Body of pancreas (tissue), 4 donors: ENCODE measurements at regions not wholly inside any gene's neighbourhood (a gene's known extent, or its start where the extent isn't known, plus 50 kb on each side); places are given as distances from the start of the nearest gene placed in this dataset.
"Not testable (repeated sequence)": the region's sequence is repeated elsewhere in the genome, so short reads cannot be mapped to it uniquely, and the experiment has no call there.

Source experiments
- ATAC-seq: fragments of 150-250 bp; one replicate; pipeline ENCODE4 v1.9.1; 2016
- DNase-seq, 4 donors: peaks; one replicate each; pipeline ENCODE4 v3.0.0-alpha.2; 2019
- H3K27ac ChIP-seq, 4 donors: fragments of 200-600 bp; sonication (generic); 1 replicate in 3 of 4; 2 replicates in 1 of 4; pipeline versions ENCODE4 v1.5.1 to v1.6.1; 2016 to 2019; ENCODE audit warnings: mild to moderate bottlenecking in 1 of 4, mixed read lengths in 1 of 4, moderate library complexity in 1 of 4
- H3K27me3 ChIP-seq, 2 donors: fragments of 200-600 bp; sonication (generic); one replicate each; pipeline ENCODE4 v1.6.0; 2016; ENCODE audit warnings: mild to moderate bottlenecking in 1 of 2
- H3K36me3 ChIP-seq, 2 donors: fragments of 200-600 bp; sonication (generic); replicated peaks in 1 of 2; 2 replicates each; pipeline ENCODE4 v1.5.1; 2016; ENCODE audit warnings: low read depth in 2 of 2; ENCODE audit not compliant: insufficient read depth in 1 of 2
- H3K4me1 ChIP-seq: fragments of 200-600 bp; sonication (generic); one replicate; pipeline ENCODE4 v1.6.0; 2016
- H3K4me3 ChIP-seq, 2 donors: fragments of 200-600 bp; sonication (generic); 1 replicate in 1 of 2; 2 replicates in 1 of 2; pipeline ENCODE4 v1.5.1; 2016 to 2019
- H3K9me3 ChIP-seq, 3 donors: fragments of 200-600 bp; sonication (generic); 1 replicate in 2 of 3; 2 replicates in 1 of 3; pipeline ENCODE4 v1.5.1; 2016
- POLR2A ChIP-seq, 3 donors: fragments of 450-650 bp; IDR thresholded peaks; one replicate each; pipeline ENCODE4 v1.6.1; 2016; ENCODE audit warnings: antibody characterized with exemption in 3 of 3, mild to moderate bottlenecking in 2 of 3
- WGBS, 2 donors: methylation state at CpG; one replicate each; pipeline ENCODE4 v1.1.5; 2017; 5-methylcytosine and 5-hydroxymethylcytosine counted together
- intact Hi-C: fragments of 100-400 bp; cut with DNase I; formaldehyde crosslinking; loops from one replicate; pipeline ENCODE4 v1.15.1; 2023
- TF ChIP-seq, protein P1 (sequence below), 7 experiments: fragments of 450-650 bp in 4 of 7; fragments of 200-600 bp in 3 of 7; sonication (generic) in 3 of 7; IDR thresholded peaks; one replicate each; pipeline ENCODE4 v1.5.1; 2016 to 2019; ENCODE audit warnings: antibody characterized with exemption in 7 of 7

DNA sequence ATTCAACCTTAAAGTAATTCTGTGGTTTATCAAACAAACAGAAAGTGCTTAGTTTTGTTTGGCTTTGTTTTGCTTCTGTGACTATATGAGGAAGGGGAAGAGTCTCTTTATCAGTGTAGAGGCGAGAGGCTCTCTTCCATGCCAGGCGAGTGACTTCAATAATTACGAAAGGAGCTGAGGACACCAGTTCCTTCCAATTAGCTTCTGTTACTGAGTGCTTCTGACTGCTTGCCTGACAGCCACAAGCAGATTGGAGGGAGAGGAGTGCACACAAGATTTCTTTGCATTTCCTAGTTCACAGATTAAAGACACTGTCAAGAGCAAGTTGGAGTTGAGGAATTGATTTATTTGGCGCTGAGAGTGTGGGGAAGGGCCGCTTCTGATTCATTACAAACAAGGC is 1484.5 kb upstream of the TENM4 start:
- no peaks in the 10 kb centered on the region for H3K36me3 ChIP-seq
- intact Hi-C loops: no loop called here
- no peak for ATAC-seq
- H3K4me3 ChIP-seq: no peak overlapping the region
- H3K4me1 ChIP-seq: no peaks in the 10 kb centered on the region
- WGBS, 2 donors: 60 to 66% methylated on average over 5 of the region's 5 CpGs
- TF ChIP-seq, protein P1, sequence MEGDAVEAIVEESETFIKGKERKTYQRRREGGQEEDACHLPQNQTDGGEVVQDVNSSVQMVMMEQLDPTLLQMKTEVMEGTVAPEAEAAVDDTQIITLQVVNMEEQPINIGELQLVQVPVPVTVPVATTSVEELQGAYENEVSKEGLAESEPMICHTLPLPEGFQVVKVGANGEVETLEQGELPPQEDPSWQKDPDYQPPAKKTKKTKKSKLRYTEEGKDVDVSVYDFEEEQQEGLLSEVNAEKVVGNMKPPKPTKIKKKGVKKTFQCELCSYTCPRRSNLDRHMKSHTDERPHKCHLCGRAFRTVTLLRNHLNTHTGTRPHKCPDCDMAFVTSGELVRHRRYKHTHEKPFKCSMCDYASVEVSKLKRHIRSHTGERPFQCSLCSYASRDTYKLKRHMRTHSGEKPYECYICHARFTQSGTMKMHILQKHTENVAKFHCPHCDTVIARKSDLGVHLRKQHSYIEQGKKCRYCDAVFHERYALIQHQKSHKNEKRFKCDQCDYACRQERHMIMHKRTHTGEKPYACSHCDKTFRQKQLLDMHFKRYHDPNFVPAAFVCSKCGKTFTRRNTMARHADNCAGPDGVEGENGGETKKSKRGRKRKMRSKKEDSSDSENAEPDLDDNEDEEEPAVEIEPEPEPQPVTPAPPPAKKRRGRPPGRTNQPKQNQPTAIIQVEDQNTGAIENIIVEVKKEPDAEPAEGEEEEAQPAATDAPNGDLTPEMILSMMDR (IDR thresholded peaks at IDR 0.05): no peak
- TF ChIP-seq POLR2A (IDR thresholded peaks at IDR 0.05): no peak
- no peak overlapping the region for H3K27ac ChIP-seq
- no peaks in the 10 kb centered on the region for H3K9me3 ChIP-seq
- DNase-seq: no peak
- no peaks in the 10 kb centered on the region for H3K27me3 ChIP-seq

DNA sequence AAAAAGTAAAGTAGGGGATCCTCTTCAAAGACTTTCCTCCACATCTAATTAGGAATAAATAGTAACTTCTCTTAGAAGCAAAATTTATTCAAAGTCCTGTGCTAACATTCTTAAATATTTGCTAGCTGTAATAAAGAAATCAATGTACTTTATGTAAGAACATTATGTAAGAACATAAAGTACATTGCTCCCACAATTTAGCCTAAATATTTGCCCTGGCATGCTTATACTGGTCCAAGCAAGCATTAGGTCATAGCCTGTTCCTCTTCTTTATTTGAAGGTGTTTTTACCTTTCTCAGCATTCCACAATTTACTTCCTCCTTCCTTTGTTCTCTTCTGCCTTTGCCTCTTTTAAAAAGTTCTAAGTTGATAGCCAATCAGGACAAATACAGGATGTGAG is 1480.5 kb upstream of the TENM4 start:
- not testable (repeated sequence) for H3K27ac ChIP-seq, H3K4me3 ChIP-seq

DNA sequence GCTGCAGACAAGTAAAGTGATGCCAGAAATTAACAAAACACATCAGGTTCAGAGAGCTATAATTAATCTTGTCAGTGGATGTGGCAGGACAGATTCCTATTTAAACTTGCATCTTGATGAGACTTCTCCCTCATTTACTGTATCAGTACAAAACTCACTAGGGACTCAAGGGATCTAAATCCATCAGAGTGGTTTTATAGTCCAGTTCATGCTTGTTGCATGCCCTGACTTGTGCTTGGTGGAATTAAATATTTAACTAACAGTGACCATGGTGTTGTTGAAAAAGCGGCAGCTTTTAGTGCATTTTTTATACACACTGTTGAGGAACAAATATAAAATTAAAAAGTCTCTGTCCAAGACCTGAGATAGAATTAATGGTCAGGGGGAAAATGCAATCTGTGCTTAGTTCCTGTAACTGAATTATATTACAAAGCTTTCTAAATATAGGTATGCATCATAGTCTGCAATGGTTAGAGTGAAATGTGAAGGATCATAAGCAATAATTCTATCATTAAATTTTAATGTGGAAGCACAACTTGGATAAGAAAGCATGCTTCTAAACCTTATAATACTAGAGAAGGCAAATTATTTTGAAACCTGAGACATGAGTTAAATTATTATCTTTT is 1475.5 kb upstream of the TENM4 start:
- ATAC-seq (no peak), DNase-seq (no peak)
- Histone ChIP-seq H3K4me1 (no peaks in the 10 kb centered on the region), H3K27ac (no peak overlapping the region), H3K9me3 (no peaks in the 10 kb centered on the region), H3K27me3 (no peaks in the 10 kb centered on the region), H3K4me3 (no peak overlapping the region), H3K36me3 (no peaks in the 10 kb centered on the region)
- WGBS, 2 donors: 77 to 78% methylated on average over 1 of the region's 1 CpG
- no peak for TF ChIP-seq POLR2A (IDR thresholded peaks at IDR 0.05)
- TF ChIP-seq, protein P1 (IDR thresholded peaks at IDR 0.05): no peak
- intact Hi-C loops: no loop called here

More for the DNA sequence above, 1480.5 kb upstream of the TENM4 start:
- H3K9me3 ChIP-seq, H3K4me1 ChIP-seq, H3K36me3 ChIP-seq, ATAC-seq, intact Hi-C loops, H3K27me3 ChIP-seq, DNase-seq: not testable (repeated sequence)

DNA sequence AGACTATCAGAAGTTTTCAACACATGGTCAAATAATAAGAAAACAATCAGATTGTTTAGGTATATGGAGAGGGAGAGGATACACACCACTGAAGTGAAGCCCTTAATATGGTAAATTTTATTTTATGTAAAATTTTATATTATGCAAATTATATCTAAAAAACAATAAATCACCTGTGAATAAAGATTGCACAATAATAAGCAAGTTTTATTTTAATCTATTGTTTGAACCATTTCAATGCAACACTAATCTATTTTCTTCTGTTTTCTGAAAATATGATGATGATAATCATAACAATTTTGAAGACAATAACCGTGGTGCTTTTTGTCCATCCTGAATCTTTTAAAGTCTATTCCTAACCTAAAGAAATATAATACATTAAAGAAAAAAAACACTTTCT is 1473.5 kb upstream of the TENM4 start:
- intact Hi-C loops: no loop called here
- Histone ChIP-seq H3K27me3 (no peaks in the 10 kb centered on the region), H3K4me1 (no peaks in the 10 kb centered on the region), H3K4me3 (no peak overlapping the region), H3K36me3 (no peaks in the 10 kb centered on the region), H3K9me3 (no peaks in the 10 kb centered on the region), H3K27ac (no peak overlapping the region)
- ATAC-seq (no peak), DNase-seq (no peak)
- no peak for TF ChIP-seq POLR2A (IDR thresholded peaks at IDR 0.05)
- TF ChIP-seq, protein P1 (IDR thresholded peaks at IDR 0.05): no peak
- WGBS, 2 donors: 67 to 81% methylated on average over 1 of the region's 1 CpG

DNA sequence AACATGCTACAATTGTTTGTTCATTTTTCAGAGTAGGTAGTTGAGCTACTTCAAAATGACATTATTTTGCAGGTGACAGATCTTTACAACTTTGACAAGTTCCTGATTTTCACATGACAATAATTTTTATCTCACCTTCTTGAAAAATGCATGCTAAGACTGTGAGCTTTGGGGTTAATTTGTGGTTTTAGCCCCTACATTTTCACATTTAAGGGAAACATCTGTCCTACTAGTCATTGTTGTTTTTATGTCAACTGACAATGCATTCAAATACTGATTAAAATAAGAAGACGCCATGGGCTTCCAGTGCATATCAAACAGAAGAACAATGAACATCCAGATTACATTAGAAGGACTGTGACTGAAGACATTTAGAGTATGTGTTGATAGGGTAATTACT is 1470.8 kb upstream of the TENM4 start:
- H3K4me1 ChIP-seq: no peaks in the 10 kb centered on the region
- intact Hi-C loops: no loop called here
- TF ChIP-seq, protein P1 (IDR thresholded peaks at IDR 0.05): no peak
- no peak for TF ChIP-seq POLR2A (IDR thresholded peaks at IDR 0.05)
- H3K27ac ChIP-seq: no peak overlapping the region
- H3K4me3 ChIP-seq: no peak overlapping the region
- H3K36me3 ChIP-seq: no peaks in the 10 kb centered on the region
- 41 to 42% methylated on average over 1 of the region's 1 CpG for WGBS, 2 donors
- no peaks in the 10 kb centered on the region for H3K27me3 ChIP-seq
- DNase-seq (no peak), ATAC-seq (no peak)
- no peaks in the 10 kb centered on the region for H3K9me3 ChIP-seq
